GM12872 (cell line): ENCODE measurements at regions not wholly inside any gene's neighbourhood (a gene's known extent, or its start where the extent isn't known, plus 50 kb on each side); places are given as distances from the start of the nearest gene placed in this dataset.

Experiments used
- CTCF ChIP-seq: IDR thresholded peaks from 3 replicates; pipeline ENCODE4 v1.5.1; 2011; ENCODE audit warnings: low read depth, mild to moderate bottlenecking, low read length, moderate library complexity; ENCODE audit not compliant: insufficient read depth

- TF ChIP-seq CTCF, result no peak
Observed at GRCh38 chr5:159435855-159436254, 105.6 kb upstream of the IL12B start.

- no peak for TF ChIP-seq CTCF
Observed at GRCh38 chr5:159438092-159438491, 107.8 kb upstream of the IL12B start.

- no peak for TF ChIP-seq CTCF
Observed at GRCh38 chr5:159439002-159439401, 108.7 kb upstream of the IL12B start.

- TF ChIP-seq CTCF, result peak; percentile 38; the same call in 1 of the 3 replicates
Observed at GRCh38 chr5:159440235-159440634, 109.9 kb upstream of the IL12B start.

- TF ChIP-seq CTCF, result no peak
Observed at GRCh38 chr5:159440968-159441367, 110.7 kb upstream of the IL12B start.

GRCh38 chr5:159441441-159441840, 111.2 kb upstream of the IL12B start:
- TF ChIP-seq CTCF, result peak; percentile 28; the same call in 1 of the 3 replicates

- TF ChIP-seq CTCF, result no peak
Observed at GRCh38 chr5:159442206-159442850, 112.0 kb upstream of the IL12B start.
